Activated CD8-positive, alpha-beta memory T cell treated with anti-CD3 and anti-CD28 coated beads, Interleukin-2, amount 50 U/mL, for 48 hours (primary cell): ENCODE measurements at regions not wholly inside any gene's neighbourhood (a gene's known extent, or its start where the extent isn't known, plus 50 kb on each side); places are given as distances from the start of the nearest gene placed in this dataset.

ENCODE experiments used
- DNase-seq: peaks from one replicate; pipeline ENCODE4 v3.0.0-alpha.2; 2020

DNA sequence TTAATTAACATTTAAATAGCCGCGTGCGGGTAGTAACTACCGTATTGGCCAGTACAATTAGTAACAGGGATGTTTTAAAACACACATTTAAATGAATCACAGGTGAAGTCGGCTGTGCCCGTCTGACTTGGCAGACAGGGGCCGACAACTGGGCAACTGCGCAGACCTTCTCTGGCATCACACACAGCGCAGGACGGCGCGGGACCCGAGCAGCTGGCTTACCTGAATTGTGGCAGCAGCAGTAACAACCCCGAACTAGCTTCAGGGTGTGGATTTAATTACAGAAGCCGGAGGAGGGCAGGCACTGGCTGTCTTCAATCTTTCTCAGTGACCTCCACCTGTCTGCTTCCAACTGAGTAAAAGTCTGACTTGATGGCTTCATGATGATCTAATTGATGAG, 91.7 kb downstream of the DACT2 start:
- no peak for DNase-seq

DNA sequence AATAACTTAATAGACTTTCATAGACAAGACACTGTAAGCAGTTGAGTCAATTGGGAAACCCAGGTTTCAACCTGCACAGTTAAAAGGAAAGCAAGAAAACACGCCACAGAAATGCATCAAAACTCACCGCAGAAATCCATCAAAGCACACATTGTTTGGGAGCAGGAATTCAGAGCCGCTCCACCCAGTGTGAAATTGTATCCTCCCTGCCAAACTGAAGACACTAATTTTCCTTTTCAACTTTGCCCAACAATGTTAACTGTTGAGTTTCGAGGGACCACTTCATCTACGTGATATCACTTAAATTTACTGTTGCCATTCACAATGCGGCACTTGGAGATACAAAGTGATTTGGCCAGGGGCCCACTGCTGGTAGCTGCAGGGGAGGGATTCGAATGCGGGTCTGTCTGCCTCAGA, 92.7 kb downstream of the DACT2 start:
- DNase-seq = no peak

- DNase-seq = no peak
Measured at GRCh38 chr6:168226061-168226752, 93.4 kb downstream of the DACT2 start.

- no peak for DNase-seq
Measured at GRCh38 chr6:168225471-168225911, 94.1 kb downstream of the DACT2 start.

GRCh38 chr6:168223755-168224154, 95.8 kb downstream of the DACT2 start:
- DNase-seq = no peak

- DNase-seq = no peak
Measured at GRCh38 chr6:168223150-168223549, 96.4 kb downstream of the DACT2 start.

DNA sequence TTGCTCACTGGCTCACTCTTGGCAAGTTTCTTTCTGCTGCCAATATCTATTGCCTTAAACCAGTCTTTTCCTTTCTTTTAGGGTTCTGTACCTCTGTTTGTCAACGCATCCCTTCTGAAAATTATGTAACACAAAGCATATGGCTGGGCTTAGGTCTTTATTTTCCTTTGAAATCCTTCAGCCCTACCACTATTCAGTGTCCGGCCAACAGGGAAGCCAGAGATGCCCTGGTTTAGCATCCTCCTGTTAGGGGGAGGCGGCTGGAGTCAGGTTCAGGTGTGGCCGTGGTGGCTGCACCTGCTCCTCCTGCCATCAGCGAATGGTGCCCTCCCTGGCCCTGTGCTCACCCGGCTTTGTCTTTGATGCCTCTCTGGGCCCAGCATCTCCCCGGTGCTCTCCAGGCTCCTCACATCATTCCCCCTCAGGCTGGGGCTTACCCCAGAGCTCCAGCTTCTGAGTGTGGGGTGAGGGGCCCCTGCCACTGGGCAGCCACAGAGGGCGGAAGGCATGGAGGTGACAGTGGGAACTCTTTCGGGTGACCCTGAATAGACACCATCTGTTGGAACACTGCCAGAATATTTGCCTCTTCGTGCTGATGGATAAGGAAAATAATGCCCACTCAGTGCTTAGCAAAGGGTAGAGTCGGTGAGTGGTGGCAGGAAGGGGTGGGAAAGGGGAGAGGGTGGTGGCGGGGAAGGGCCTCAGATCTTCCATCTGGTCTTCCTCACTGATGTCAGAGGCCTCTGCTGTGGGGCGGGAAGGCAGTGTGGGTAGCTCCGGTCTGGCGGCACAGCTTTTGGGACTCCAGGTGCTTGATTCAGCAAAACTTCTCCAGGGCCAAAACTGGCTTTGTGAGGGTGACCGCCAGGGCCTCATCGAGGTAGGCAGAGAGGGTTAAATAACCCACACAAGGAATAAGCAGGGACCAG, 97.2 kb downstream of the DACT2 start:
- DNase-seq = no peak

DNA sequence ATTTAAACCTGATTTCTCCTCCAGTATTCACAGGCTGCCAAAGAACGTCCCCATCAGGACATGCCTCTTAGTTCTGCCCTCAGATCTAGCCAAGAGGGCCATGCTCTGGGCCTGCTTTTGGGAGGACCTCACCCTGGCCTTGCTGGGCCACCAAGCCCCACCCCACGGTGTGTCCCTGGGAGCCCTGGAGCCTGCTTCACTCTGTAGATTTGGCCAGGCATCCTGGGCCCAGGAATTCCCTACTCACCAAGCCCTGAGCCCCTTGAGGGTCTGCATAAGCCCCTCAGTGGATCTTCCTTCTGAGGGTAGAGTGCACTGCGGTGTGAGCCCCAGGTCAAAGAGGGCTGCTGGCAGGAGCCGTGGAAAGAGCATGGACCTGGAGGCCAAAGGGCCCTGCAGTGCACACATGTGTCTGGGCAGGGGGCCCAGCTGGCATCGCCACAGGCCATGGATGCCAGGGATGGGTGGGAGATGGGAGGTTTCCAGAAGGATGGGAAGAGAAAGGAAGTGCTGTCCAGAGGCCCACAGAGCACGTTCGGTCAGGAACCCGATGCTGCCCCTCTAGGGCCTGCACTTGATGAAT, 98.0 kb downstream of the DACT2 start:
- no peak for DNase-seq

DNA sequence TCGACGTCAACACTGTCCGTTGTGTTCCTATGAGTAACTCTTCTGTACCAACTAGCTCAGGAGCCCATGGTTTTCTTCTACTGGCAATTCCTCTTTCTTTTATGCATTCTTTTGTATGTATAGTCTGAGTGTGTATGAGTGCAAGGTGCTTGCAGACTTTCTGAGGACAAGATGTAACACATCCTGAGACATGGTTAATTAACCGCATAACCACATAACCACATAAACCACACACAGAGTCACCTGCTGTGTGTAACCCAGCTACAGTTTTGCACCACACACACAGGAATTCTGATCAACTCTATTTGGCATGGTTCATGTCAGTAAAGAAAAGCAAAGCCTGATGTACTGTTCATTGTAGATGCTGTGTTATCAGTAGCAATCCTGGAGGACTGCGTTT, 98.6 kb downstream of the DACT2 start:
- no peak for DNase-seq

DNA sequence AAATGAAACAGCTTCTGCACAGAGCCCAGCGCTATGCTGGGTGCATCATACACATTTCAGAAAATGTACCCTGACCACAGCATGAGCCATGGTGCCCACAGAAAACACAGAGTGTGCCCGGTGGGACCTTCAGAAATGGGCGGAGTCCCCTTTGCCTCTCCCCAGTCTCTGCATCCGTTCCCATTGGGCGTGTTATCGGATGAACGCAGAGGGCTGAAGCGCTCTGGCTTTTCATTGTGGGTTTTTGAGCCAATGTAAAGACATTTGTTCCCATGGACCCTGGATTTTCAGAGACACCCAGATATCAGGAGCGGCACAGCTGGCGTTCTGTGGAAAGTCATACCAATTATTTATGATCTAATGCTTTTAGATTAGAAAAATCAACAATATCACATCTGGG, 99.8 kb downstream of the DACT2 start:
- no peak for DNase-seq

- DNase-seq = no peak
Measured at GRCh38 chr6:168218785-168219566, 100.6 kb downstream of the DACT2 start.

DNA sequence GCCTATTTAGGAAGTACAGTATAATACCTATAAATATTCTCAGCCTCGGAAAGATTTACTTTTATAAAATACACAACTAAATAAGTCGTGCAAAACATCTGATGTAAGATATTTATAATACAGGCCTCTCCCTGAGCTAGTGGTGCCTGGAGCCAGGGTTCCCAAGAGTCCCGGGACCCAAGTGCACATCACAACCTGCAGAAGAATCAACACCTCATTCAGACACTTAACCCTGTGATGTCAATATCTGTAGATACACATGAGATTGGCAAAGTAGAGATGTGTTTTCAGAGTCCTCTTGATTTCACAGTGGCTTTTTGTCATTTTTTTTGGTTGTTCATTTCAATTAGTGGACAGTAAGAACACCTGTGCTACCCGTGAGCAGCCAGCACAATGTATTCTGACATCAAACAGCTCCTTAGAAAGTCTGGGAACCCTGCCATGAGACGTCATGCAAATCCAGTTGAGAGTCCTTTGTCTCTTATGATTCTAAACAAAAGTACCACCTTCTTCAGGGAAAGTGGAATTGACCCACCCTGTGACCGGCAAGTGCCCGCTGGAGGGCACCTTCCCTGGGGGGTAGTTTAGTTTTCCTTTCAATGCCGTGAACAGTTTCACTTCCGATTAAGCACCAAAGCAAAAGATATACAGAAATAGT, 101.6 kb downstream of the DACT2 start:
- DNase-seq = no peak

GRCh38 chr6:168217216-168217879, 102.2 kb downstream of the DACT2 start:
- DNase-seq = no peak

DNA sequence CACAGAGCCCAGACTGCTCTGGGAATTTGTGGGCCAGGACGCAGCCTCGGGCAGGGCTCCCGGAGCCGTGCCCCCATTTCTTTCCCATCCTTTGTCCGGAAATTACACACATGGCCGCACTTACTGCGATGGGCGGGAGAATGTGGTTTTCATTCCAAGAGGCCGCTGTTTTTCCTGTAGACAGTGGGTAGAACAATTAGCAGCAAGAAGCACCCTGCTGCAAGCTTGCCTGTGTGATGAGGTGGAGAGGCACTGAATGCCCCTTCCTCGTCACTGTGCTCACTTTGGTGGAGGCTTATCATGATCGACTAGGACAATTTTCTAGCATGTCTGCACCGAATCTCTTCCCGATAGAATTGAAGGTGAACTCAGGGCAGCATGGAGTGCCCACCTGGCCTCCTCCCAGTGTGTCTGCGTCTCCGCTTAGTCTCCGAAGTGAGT, 102.8 kb downstream of the DACT2 start:
- no peak for DNase-seq

DNA sequence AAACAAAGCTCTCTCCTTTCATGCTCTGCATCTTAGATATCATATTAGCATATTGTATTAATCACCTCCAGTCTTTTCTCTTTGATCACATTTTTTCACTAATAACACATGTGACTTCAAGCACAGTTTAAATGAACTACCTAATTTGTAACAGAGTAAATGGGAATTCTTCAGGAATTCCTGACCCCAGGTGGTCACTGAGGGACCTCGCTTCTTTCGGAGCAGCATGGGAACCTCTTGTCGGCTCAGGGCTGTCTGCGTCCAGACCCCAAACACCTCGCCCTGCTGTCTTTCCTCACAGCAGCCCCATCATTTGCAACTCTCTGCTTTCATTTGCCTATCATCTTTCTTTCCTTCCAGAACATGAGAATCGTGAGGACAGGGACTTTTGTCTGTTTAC, 103.5 kb downstream of the DACT2 start:
- no peak for DNase-seq

- DNase-seq = no peak
Measured at GRCh38 chr6:168215121-168215808, 104.3 kb downstream of the DACT2 start.

- no peak for DNase-seq
Measured at GRCh38 chr6:168214586-168215104, 104.9 kb downstream of the DACT2 start.

DNA sequence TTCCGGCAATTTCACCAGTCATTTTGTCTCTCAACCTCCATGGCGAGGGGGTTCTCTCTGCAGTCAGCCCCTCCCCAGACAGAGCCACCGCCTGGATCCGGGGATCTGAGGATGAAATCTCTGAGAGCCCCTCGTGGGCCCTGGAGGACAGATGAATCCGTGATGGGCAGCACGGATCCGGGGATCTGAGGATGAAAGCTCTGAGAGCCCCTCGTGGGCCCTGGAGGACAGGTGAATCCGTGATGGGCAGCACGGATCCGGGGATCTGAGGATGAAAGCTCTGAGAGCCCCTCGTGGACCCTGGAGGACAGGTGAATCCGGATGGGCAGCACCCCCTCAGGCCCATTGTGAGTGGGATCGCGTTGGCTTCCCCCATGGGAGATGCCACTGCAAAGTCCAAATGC, 106.5 kb downstream of the DACT2 start:
- no peak for DNase-seq

- no peak for DNase-seq
Measured at GRCh38 chr6:168212362-168212761, 107.2 kb downstream of the DACT2 start.

GRCh38 chr6:168211681-168212080, 107.9 kb downstream of the DACT2 start:
- no peak for DNase-seq
